ENCODE measurements at regions not wholly inside any gene's neighbourhood (a gene's known extent, or its start where the extent isn't known, plus 50 kb on each side); places are given as distances from the start of the nearest gene placed in this dataset.

DNA sequence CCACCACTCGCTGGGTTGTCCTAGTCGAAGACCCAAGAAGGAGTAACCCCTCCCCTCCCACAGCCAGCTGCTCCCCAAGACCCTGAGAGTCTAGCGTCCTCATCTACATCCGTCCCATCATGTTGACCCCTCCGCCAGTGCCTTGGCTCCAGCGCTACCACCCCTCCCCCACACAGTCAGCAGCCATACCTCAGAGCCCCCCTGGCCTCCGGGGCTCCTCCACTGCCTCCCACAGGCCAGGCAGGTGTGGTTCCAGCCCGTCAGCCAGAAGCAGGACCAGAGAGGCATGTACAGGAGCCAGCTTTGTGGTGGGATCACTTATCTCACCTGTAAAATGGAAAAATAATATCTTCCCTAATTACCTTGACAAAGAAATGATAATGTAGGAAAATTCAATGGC is 51.5 kb upstream of the PHF21B start:
- DNase-seq (ENCODE audit: unreplicated experiment) = no peak
- Mint-ChIP-seq H3K27me3 (ENCODE audit: insufficient read depth, unreplicated experiment) (peaks cover 4% of the 10 kb centered on the region), H3K4me1 (ENCODE audit: insufficient read depth, unreplicated experiment) (peaks cover 18% of the 10 kb centered on the region), H3K36me3 (ENCODE audit: insufficient read depth, unreplicated experiment) (no peaks in the 10 kb centered on the region), H3K27ac (ENCODE audit: low read depth, unreplicated experiment) (no peak overlapping the region), H3K4me3 (ENCODE audit: unreplicated experiment) (no peak overlapping the region), H3K9me3 (ENCODE audit: unreplicated experiment) (no peaks in the 10 kb centered on the region)
- ChIA-PET POLR2A (no interaction called here), CTCF (no interaction called here)
- no TSS peak for BruUV-seq (replicated peaks)
- TF ChIP-seq, protein P1, sequence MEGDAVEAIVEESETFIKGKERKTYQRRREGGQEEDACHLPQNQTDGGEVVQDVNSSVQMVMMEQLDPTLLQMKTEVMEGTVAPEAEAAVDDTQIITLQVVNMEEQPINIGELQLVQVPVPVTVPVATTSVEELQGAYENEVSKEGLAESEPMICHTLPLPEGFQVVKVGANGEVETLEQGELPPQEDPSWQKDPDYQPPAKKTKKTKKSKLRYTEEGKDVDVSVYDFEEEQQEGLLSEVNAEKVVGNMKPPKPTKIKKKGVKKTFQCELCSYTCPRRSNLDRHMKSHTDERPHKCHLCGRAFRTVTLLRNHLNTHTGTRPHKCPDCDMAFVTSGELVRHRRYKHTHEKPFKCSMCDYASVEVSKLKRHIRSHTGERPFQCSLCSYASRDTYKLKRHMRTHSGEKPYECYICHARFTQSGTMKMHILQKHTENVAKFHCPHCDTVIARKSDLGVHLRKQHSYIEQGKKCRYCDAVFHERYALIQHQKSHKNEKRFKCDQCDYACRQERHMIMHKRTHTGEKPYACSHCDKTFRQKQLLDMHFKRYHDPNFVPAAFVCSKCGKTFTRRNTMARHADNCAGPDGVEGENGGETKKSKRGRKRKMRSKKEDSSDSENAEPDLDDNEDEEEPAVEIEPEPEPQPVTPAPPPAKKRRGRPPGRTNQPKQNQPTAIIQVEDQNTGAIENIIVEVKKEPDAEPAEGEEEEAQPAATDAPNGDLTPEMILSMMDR (IDR thresholded peaks at IDR 0.05; ENCODE audit: unreplicated experiment) = no peak
- intact Hi-C loops (cut with micrococcal nuclease) = no loop called here

DNA sequence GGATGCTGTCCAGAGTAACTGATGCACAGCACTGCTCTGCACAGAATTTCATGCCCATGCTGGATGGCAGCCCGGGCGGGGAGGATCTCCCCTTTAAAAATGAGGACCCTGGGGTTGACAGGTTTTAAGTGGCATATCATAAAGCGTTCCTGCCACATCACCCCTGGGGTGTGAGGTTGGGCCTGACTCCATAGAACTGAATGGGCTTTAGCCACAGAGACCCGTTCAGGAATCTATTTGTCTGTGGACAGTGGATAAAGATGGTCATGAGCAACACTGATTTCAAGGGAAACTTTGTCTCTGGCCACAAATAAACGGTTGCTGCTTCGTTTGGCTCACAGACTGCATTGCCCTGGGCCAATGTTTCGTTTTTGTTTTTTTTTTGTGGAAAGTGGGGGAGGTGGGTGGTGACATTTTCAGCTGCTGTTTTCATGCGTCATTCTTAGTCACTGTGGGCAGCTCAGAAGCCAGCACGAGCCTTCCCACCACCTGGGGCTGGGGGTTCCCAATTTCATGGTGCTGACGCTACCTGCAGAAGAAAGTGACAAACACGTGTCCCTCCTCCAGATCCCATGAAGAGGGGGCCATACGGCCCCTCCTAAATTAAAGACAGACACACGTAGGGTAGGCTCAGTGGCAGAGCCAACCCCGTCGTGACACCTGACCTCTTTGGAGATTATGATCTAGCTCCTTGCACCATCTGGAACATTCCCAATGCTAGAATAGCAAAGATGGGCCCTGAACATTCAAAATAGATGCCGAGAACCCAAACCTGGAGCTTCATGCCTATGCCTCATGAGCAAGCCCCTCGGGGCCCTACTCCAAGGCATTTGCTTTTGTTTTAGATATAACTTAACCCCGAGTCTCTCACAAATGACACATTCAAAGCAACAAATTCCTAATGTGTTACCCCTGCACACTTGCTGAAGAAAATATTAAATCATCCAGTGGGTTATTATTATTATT is 54.8 kb upstream of the PHF21B start:
- Mint-ChIP-seq H3K9me3 (ENCODE audit: unreplicated experiment) (peaks cover 7% of the 10 kb centered on the region), H3K4me1 (ENCODE audit: insufficient read depth, unreplicated experiment) (peaks cover 23% of the 10 kb centered on the region), H3K36me3 (ENCODE audit: insufficient read depth, unreplicated experiment) (no peaks in the 10 kb centered on the region), H3K27ac (ENCODE audit: low read depth, unreplicated experiment) (peak overlapping the region; percentile 97), H3K27me3 (ENCODE audit: insufficient read depth, unreplicated experiment) (no peaks in the 10 kb centered on the region), H3K4me3 (ENCODE audit: unreplicated experiment) (peak overlapping the region; percentile 54)
- ChIA-PET CTCF (interaction anchor here (1.7 kb wide), 1 partner anchor 31 kb away, joined by 3 read pairs; no protein-coding TSS in a partner anchor), POLR2A (interaction anchor here (0.8 to 1.2 kb wide), 2 partner anchors 41 to 195 kb away, joined by 4 to 5 read pairs; no protein-coding TSS in a partner anchor)
- TF ChIP-seq, protein P1 (IDR thresholded peaks at IDR 0.05; ENCODE audit: unreplicated experiment) = no peak
- peak; percentile 85 for DNase-seq (ENCODE audit: unreplicated experiment)
- no TSS peak for BruUV-seq (replicated peaks)
- intact Hi-C loops (cut with micrococcal nuclease) = no loop called here

DNA sequence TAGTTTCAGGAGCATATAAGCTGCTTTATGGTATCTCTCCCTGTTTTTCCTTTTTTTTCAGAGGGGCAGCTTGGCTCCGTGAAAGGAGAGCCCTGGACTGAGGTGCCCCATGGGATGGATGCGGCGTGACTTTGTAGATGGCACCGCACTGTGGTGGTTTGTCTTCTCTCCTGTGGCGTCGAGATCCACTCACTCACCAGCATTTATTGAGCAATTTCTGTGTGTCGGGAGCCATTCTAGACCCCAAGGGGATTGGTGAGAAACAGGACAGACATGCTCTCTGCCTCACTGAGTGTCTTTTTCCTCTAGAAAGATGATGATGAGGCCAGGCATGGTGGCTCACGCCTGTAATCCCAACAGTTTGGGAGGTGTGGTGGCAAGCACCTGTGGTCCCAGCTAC is 55.9 kb upstream of the PHF21B start:
- CTCF ChIA-PET = interaction anchor here (1.7 kb wide), 1 partner anchor 30 kb away, joined by 3 read pairs; no protein-coding TSS in a partner anchor
- Mint-ChIP-seq H3K27ac (ENCODE audit: low read depth, unreplicated experiment) (no peak overlapping the region), H3K36me3 (ENCODE audit: insufficient read depth, unreplicated experiment) (no peaks in the 10 kb centered on the region), H3K27me3 (ENCODE audit: insufficient read depth, unreplicated experiment) (no peaks in the 10 kb centered on the region), H3K9me3 (ENCODE audit: unreplicated experiment) (peaks cover 7% of the 10 kb centered on the region), H3K4me3 (ENCODE audit: unreplicated experiment) (no peak overlapping the region), H3K4me1 (ENCODE audit: insufficient read depth, unreplicated experiment) (peaks cover 31% of the 10 kb centered on the region)
- POLR2A ChIA-PET = no interaction called here
- intact Hi-C loops (cut with micrococcal nuclease) = no loop called here
- no peak for DNase-seq (ENCODE audit: unreplicated experiment)
- TF ChIP-seq, protein P1 (IDR thresholded peaks at IDR 0.05; ENCODE audit: unreplicated experiment) = no peak
- no TSS peak for BruUV-seq (replicated peaks)

DNA sequence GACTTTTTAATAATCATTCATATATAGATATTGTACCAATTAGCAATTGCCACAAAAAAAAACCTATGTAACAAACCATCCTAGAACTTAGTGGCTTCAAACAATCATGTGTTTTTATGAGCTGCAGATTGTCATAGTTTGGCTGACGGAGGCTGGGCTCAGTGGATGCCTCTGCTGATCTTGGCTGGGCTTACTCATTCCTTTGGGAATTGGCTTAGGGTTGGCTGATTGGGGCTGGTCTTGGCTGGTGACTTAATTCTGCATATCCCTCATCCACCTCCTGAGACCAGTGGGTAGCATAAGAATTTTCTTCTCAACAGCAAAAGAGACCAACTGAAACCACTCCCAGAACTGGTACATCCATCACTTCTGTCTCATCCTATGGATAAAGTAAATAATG is 57.9 kb upstream of the PHF21B start:
- ChIA-PET CTCF (no interaction called here), POLR2A (no interaction called here)
- no peak for DNase-seq (ENCODE audit: unreplicated experiment)
- BruUV-seq (replicated peaks) = no TSS peak
- Mint-ChIP-seq H3K4me1 (ENCODE audit: insufficient read depth, unreplicated experiment) (peaks cover 46% of the 10 kb centered on the region), H3K27me3 (ENCODE audit: insufficient read depth, unreplicated experiment) (no peaks in the 10 kb centered on the region), H3K36me3 (ENCODE audit: insufficient read depth, unreplicated experiment) (no peaks in the 10 kb centered on the region), H3K4me3 (ENCODE audit: unreplicated experiment) (no peak overlapping the region), H3K9me3 (ENCODE audit: unreplicated experiment) (peaks cover 7% of the 10 kb centered on the region), H3K27ac (ENCODE audit: low read depth, unreplicated experiment) (no peak overlapping the region)
- intact Hi-C loops (cut with micrococcal nuclease) = no loop called here
- TF ChIP-seq, protein P1 (IDR thresholded peaks at IDR 0.05; ENCODE audit: unreplicated experiment) = no peak
